ENCODE measurements at regions not wholly inside any gene's neighbourhood (a gene's known extent, or its start where the extent isn't known, plus 50 kb on each side); places are given as distances from the start of the nearest gene placed in this dataset.

DNA sequence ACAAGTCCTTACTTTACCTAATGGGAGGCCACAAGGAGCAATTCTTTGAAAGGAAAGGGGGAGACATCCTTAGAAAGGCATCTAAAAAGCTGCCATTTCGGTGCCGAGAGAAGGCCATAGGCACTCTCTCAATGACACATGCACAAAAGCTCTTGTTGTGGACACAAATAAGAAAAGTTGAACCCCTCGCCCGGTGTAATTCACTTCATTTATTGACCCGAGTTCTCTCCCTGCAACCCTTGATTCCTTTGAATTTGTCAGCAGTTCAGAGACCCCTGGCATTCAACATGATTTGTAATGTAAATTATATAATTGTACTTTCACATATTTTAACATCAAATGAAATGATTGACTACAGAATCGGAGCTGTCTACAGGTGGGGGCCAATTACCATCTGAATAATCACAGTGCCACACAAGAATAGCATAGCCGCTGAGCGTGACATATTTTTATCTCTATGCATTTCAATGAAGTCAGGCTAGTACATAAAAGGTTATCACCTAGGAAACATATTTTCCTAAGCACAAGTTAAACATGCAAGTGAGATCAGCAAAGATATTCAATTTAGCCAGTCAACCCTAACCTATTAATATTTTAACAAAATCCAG is 66.7 kb downstream of the IRX6 start:
- Histone ChIP-seq H3K27ac (ENCODE audit: low read depth) (no peak overlapping the region), H3K4me2 (peak overlapping the region; percentile 49; the same call in 1 of the 2 replicates), H3K79me2 (replicated peaks; ENCODE audit: insufficient read depth) (no peaks in the 10 kb centered on the region), H3K4me3 (no peak overlapping the region), H3F3A (replicated peaks; ENCODE audit: low read depth) (no peaks in the 10 kb centered on the region), H3K9me2 (ENCODE audit: insufficient read depth) (peaks cover 8% of the 10 kb centered on the region; the same call in 1 of the 2 replicates), H3K36me3 (ENCODE audit: insufficient read depth) (no peaks in the 10 kb centered on the region), H3K27me3 (ENCODE audit: insufficient read depth) (no peaks in the 10 kb centered on the region), H2AFZ (peak overlapping the region; percentile 8; the same call in 1 of the 2 replicates), H4K20me1 (replicated peaks; ENCODE audit: insufficient read depth) (no peaks in the 10 kb centered on the region), H3K4me1 (ENCODE audit: insufficient read depth) (peaks cover 36% of the 10 kb centered on the region)
- Mint-ChIP-seq H3K27me3 (ENCODE audit: insufficient read depth, low read depth, poor library complexity) (peaks cover 4% of the 10 kb centered on the region), H3K4me3 (no peak overlapping the region), H3K9me3 (no peaks in the 10 kb centered on the region), H3K36me3 (ENCODE audit: low read depth) (no peaks in the 10 kb centered on the region), H3K27ac (no peak overlapping the region), H3K4me1 (peaks cover 33% of the 10 kb centered on the region)
- DNase-seq (ENCODE audit: low spot score) = no peak
- TF ChIP-seq POLR2AphosphoS5 (IDR thresholded peaks at IDR 0.05; ENCODE audit: low read depth) = no peak
- TF ChIP-seq, protein P1, sequence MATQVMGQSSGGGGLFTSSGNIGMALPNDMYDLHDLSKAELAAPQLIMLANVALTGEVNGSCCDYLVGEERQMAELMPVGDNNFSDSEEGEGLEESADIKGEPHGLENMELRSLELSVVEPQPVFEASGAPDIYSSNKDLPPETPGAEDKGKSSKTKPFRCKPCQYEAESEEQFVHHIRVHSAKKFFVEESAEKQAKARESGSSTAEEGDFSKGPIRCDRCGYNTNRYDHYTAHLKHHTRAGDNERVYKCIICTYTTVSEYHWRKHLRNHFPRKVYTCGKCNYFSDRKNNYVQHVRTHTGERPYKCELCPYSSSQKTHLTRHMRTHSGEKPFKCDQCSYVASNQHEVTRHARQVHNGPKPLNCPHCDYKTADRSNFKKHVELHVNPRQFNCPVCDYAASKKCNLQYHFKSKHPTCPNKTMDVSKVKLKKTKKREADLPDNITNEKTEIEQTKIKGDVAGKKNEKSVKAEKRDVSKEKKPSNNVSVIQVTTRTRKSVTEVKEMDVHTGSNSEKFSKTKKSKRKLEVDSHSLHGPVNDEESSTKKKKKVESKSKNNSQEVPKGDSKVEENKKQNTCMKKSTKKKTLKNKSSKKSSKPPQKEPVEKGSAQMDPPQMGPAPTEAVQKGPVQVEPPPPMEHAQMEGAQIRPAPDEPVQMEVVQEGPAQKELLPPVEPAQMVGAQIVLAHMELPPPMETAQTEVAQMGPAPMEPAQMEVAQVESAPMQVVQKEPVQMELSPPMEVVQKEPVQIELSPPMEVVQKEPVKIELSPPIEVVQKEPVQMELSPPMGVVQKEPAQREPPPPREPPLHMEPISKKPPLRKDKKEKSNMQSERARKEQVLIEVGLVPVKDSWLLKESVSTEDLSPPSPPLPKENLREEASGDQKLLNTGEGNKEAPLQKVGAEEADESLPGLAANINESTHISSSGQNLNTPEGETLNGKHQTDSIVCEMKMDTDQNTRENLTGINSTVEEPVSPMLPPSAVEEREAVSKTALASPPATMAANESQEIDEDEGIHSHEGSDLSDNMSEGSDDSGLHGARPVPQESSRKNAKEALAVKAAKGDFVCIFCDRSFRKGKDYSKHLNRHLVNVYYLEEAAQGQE (IDR thresholded peaks at IDR 0.05; ENCODE audit: unreplicated experiment) = no peak
- no peak for TF ChIP-seq EZH2 (IDR thresholded peaks at IDR 0.05; ENCODE audit: low read depth, unreplicated experiment)
- no peak for TF ChIP-seq NANOG (IDR thresholded peaks at IDR 0.05; ENCODE audit: borderline replicate concordance)
- no peak for TF ChIP-seq ZNF331 (CRISPR knock-in tag; IDR thresholded peaks at IDR 0.05; ENCODE audit: low read depth)
- TF ChIP-seq, protein P2, sequence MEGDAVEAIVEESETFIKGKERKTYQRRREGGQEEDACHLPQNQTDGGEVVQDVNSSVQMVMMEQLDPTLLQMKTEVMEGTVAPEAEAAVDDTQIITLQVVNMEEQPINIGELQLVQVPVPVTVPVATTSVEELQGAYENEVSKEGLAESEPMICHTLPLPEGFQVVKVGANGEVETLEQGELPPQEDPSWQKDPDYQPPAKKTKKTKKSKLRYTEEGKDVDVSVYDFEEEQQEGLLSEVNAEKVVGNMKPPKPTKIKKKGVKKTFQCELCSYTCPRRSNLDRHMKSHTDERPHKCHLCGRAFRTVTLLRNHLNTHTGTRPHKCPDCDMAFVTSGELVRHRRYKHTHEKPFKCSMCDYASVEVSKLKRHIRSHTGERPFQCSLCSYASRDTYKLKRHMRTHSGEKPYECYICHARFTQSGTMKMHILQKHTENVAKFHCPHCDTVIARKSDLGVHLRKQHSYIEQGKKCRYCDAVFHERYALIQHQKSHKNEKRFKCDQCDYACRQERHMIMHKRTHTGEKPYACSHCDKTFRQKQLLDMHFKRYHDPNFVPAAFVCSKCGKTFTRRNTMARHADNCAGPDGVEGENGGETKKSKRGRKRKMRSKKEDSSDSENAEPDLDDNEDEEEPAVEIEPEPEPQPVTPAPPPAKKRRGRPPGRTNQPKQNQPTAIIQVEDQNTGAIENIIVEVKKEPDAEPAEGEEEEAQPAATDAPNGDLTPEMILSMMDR (conservative IDR thresholded peaks at IDR 0.05; ENCODE audit: low read depth in 2 of 2) = no peak
- TF ChIP-seq STAT1 (IDR thresholded peaks at IDR 0.05; ENCODE audit: unreplicated experiment) = no peak
- TF ChIP-seq, protein P3, sequence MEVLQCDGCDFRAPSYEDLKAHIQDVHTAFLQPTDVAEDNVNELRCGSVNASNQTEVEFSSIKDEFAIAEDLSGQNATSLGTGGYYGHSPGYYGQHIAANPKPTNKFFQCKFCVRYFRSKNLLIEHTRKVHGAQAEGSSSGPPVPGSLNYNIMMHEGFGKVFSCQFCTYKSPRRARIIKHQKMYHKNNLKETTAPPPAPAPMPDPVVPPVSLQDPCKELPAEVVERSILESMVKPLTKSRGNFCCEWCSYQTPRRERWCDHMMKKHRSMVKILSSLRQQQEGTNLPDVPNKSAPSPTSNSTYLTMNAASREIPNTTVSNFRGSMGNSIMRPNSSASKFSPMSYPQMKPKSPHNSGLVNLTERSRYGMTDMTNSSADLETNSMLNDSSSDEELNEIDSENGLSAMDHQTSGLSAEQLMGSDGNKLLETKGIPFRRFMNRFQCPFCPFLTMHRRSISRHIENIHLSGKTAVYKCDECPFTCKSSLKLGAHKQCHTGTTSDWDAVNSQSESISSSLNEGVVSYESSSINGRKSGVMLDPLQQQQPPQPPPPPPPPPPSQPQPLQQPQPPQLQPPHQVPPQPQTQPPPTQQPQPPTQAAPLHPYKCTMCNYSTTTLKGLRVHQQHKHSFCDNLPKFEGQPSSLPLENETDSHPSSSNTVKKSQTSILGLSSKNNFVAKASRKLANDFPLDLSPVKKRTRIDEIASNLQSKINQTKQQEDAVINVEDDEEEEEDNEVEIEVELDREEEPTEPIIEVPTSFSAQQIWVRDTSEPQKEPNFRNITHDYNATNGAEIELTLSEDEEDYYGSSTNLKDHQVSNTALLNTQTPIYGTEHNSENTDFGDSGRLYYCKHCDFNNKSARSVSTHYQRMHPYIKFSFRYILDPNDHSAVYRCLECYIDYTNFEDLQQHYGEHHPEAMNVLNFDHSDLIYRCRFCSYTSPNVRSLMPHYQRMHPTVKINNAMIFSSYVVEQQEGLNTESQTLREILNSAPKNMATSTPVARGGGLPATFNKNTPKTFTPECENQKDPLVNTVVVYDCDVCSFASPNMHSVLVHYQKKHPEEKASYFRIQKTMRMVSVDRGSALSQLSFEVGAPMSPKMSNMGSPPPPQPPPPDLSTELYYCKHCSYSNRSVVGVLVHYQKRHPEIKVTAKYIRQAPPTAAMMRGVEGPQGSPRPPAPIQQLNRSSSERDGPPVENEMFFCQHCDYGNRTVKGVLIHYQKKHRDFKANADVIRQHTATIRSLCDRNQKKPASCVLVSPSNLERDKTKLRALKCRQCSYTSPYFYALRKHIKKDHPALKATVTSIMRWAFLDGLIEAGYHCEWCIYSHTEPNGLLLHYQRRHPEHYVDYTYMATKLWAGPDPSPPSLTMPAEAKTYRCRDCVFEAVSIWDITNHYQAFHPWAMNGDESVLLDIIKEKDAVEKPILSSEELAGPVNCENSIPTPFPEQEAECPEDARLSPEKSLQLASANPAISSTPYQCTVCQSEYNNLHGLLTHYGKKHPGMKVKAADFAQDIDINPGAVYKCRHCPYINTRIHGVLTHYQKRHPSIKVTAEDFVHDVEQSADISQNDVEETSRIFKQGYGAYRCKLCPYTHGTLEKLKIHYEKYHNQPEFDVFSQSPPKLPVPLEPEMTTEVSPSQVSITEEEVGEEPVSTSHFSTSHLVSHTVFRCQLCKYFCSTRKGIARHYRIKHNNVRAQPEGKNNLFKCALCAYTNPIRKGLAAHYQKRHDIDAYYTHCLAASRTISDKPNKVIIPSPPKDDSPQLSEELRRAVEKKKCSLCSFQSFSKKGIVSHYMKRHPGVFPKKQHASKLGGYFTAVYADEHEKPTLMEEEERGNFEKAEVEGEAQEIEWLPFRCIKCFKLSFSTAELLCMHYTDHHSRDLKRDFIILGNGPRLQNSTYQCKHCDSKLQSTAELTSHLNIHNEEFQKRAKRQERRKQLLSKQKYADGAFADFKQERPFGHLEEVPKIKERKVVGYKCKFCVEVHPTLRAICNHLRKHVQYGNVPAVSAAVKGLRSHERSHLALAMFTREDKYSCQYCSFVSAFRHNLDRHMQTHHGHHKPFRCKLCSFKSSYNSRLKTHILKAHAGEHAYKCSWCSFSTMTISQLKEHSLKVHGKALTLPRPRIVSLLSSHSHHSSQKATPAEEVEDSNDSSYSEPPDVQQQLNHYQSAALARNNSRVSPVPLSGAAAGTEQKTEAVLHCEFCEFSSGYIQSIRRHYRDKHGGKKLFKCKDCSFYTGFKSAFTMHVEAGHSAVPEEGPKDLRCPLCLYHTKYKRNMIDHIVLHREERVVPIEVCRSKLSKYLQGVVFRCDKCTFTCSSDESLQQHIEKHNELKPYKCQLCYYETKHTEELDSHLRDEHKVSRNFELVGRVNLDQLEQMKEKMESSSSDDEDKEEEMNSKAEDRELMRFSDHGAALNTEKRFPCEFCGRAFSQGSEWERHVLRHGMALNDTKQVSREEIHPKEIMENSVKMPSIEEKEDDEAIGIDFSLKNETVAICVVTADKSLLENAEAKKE (CRISPR knock-in tag; IDR thresholded peaks at IDR 0.05) = no peak
- TF ChIP-seq JUNB (IDR thresholded peaks at IDR 0.05; ENCODE audit: unreplicated experiment) = no peak
- TF ChIP-seq ZNF114 (CRISPR knock-in tag; IDR thresholded peaks at IDR 0.05) = no peak
- TF ChIP-seq, protein P4, sequence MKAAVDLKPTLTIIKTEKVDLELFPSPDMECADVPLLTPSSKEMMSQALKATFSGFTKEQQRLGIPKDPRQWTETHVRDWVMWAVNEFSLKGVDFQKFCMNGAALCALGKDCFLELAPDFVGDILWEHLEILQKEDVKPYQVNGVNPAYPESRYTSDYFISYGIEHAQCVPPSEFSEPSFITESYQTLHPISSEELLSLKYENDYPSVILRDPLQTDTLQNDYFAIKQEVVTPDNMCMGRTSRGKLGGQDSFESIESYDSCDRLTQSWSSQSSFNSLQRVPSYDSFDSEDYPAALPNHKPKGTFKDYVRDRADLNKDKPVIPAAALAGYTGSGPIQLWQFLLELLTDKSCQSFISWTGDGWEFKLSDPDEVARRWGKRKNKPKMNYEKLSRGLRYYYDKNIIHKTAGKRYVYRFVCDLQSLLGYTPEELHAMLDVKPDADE (IDR thresholded peaks at IDR 0.05) = no peak
- no peak for TF ChIP-seq CREB1 (CRISPR knock-in tag; IDR thresholded peaks at IDR 0.05; ENCODE audit: low read depth)
- TF ChIP-seq EZH2phosphoT487 (IDR thresholded peaks at IDR 0.05; ENCODE audit: unreplicated experiment) = no peak
- no peak for ATAC-seq

Data from GM23338 (cell line).